HG02885 (cell line): ENCODE measurements at regions not wholly inside any gene's neighbourhood (a gene's known extent, or its start where the extent isn't known, plus 50 kb on each side); places are given as distances from the start of the nearest gene placed in this dataset.

Experiments used
- ATAC-seq: cut with Tn5 transposase; IDR thresholded peaks from one replicate; pipeline ENCODE4 v1.9.1; 2021; ENCODE audit warnings: mild to moderate bottlenecking; ENCODE audit not compliant: unreplicated experiment, poor library complexity

DNA sequence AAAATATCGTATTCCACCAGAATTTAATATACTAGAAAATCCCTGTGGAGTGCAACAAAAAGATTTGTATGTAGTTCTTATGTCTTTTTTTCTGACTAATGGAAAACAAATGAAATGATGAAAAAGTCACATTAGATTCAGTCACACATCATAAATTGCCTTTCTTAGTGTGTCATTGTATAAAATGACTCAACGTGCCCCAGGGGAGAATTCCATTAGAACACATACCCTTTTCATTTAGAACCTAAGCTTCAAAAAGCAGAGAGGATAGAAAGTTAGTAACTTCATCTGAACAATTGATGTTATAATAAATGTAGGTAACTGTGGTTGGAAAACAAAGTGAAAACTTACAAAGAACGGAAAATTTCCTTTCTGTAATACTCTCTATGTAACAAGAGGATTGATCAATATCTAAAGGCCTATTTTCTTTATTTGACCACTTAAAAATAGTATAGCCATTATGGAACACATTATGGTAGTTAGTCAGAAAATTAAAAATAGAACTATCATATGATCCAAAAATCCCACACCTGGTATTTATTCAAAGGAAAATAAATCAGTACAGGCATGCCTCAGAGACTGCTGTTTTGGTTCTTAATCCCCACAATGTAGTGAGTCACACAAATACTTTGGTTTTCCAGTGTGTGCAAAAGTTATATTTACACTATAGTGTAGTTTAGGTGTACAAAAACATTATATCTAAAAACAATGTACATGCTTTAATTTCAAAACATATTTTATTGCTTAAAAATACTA is 1016.1 kb downstream of the KCNT2 start:
- ATAC-seq, result no peak

DNA sequence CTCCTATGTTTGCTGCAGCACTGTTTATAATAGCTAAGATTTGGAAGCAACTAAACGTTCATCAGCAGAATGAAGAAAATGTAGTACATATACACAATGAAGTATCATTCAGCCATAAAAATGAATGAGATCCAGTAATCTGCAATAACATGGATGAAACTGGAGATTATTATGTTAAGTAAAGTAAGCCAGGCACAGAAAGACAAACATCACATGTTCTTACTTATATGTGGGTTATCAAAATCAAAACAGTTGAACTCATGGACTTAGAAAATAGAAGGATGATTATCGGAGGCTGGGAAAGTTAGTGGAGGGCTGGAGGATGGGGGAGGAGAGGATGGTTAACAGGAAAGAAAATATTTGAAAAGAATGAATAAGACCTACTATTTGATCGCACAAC is 1017.6 kb downstream of the KCNT2 start:
- ATAC-seq, result no peak

DNA sequence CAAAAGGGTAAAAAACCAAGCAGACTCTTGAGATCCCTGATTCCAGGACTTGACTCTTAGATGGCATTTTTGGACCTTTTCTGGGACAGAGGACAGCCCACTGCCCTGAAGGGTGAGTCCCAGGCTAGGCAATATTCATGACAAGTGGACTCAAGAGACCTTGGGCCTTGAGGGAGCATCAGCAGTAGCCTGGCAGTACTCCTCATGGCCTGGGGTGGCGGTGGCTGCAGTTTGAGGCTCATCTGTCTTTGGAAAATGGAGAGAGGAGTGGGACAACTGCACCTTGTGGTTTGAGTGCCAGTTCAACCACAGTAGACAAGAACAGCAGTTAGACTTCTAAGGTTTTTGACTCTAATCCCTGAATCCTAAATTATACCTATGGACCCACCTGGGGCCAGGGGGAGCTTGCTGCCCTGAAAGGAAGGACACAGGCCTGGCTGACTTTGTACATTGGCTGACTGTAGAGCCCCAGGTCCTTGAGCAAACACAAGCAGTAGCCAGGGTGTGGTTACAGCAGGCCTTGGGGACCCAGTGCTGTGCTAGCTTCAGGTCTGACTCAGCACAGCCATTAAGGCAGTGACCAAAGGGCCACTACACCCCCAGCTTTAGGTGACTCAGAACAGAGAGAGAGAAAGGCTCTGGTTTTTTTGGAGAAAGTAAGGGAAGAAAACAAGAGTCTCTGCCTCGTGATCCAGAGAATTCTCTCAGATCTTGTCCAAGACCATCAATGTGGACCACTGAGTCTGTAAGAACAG is 1023.2 kb downstream of the KCNT2 start:
- ATAC-seq, result no peak

DNA sequence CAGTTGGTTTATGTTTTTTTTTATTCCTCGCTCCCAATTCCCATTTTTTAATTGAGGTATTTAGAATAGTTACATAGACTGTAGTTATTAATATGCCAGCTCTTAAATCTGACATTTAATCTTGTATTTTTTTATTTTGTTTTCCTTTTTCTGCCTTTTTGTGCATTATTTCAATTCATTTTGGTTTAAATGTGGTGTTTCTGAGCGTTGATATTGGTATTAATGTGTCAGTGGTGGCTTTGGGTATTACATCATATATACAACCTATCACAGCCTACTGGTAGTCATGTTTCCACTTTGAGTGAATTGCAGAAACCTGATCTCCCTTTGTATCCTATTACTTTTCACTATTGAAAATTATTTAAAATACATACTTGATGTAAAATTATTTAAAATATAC is 1027.3 kb downstream of the KCNT2 start:
- ATAC-seq, result no peak

DNA sequence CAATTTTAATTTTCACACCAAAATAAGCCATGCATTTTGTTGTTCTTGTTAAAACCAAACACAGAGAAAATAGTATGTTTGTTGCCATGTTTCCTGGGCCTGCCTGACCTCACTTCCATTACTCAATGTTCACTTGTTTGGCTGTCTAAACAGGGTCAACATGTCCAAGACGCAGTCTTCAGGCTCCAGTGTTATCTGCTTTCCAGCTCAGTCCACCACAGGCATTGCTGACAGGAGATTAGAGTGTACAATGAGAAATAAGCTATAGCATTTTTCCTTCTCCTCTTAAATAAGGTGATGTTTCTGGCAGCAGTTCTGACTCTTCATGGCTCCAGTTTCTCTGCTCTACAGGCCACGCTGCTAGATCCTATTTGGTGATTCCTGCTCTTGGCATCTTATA is 1030.5 kb downstream of the KCNT2 start:
- no peak for ATAC-seq

GRCh38 chr1:195576641-195577040 is 1031.6 kb downstream of the KCNT2 start:
- no peak for ATAC-seq

DNA sequence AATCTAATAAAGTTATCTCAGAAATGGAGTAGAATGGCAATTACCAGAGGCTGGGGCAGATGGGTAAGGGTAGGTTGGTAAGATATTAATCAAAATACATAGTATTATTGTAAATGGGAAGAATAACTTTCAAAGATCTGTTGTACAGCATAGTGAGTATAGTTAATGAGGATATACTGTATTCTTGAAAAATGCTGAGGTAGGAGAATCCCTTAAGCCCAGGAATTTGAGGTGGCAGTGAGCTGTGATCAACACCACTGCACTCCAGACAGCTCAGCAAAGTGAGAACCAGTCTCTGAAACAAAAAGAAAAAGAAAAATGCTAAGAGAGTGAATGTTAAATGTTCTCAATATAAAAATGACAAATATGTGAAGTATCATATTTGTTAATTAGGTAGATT is 1033.7 kb downstream of the KCNT2 start:
- no peak for ATAC-seq

GRCh38 chr1:195569934-195570333 is 1038.3 kb downstream of the KCNT2 start:
- no peak for ATAC-seq

DNA sequence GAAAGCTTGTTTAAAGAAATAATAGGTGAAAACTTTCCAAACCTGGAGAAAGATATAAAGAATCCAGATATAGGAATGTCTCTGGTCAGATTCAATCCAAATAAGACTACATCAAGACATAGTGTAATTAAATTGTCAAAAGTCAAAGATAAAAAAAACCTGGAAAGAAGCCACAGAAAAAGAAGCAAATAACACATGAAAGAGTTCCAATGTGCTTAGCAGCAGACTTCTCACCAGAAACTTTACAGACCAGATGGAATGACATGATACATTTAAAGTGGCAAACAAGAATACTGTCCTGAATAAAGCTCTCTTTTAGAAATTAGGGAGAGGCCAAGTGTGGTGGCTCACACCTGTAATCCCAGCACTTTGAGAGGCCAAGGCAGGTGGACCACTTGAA is 1039.9 kb downstream of the KCNT2 start:
- no peak for ATAC-seq

DNA sequence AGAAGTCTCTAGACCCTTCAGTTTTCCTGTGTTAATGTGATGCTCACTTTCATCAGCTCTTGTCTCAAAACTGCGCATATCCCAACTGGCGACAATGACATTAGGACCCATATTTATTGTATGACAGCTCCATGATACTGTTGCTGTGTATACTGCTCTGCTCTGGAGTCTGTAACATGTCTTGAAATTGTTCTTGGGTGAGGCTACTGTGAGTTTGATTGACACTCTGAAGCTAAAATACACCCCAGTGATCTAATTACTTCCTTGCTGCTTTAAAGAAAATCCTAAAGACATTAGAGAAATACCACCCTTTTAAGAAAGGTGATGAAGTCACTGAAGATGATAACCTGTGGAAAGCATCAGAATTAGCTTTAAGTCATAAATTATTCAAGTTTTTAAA is 1046.2 kb downstream of the KCNT2 start:
- no peak for ATAC-seq

GRCh38 chr1:195550071-195550862 is 1058.0 kb downstream of the KCNT2 start:
- no peak for ATAC-seq

DNA sequence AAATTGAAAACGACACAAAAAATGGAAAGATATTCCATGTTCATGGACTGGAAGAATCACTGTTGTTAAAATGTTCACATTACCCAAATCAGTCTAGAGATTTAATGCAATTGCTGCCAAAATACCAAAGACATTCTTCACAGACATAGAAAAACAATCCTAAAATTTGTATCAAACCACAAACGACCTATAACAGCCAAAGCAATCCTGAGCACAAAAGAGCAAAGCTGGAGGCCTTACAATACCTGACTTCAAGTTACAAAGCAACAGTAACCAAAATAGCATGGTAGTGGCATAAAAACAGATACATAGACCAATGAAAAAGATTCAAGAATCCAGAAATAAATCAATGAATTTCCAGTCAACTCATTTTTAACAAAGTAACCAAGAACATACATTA is 1077.3 kb downstream of the KCNT2 start:
- ATAC-seq, result no peak

DNA sequence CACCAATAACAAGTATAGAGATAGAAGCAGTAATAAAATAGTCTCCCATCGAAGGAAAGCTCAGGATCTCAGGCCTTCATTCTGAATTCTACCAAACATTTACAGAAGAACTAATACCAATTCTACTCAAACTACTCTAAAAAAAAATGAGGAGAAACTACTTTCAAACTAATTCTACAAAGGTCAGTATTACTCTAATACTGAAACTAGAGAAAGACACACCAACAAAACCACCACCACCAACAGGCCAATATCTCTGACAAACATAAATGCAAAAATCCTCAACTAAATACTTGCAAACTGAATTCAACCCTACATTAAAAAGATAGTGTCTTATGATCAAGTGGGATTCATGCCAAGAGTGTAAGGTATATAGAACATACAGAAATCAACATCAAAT is 1078.4 kb downstream of the KCNT2 start:
- ATAC-seq, result no peak

- ATAC-seq, result no peak
Observed at GRCh38 chr1:195520757-195521156, 1087.5 kb downstream of the KCNT2 start.

- no peak for ATAC-seq
Observed at GRCh38 chr1:195516036-195516435, 1092.2 kb downstream of the KCNT2 start.

DNA sequence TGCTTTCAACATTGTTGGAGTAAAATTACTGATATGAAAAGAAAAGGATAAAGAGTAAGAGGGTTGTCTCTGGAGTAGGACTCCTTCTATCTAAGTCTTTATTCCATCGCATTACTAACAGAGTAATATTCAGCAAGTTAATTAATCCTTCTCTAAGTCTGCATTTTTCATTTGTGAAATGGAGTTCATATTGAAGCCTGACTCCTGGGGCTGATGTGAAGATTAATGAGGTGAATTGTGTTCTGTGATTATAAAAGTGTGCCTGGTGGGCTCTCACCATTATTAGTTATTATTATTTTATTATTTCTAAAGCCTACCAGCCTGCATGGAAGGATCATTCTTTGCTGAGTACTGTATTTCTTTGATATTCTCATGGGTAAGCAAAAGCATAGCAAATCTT is 1096.7 kb downstream of the KCNT2 start:
- no peak for ATAC-seq

DNA sequence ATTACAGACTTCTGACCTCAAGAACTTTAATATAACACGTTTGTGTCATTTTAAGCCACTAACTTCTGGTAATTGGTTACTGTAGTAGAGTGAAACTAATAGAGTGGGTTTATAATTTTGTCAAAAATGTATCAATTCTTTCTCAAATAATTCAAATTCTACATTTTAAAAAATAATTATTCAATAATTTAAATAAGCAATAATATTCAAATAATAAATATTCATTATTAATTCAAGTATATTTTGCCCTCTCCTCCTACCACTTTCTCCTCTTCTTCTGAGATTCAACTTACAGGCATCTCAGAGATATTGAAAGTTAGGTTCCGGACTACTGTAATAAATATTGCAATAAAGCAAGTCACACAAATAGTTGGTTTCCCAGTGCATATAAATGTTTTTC is 1107.1 kb downstream of the KCNT2 start:
- no peak for ATAC-seq

GRCh38 chr1:195495720-195496635 is 1112.3 kb downstream of the KCNT2 start:
- no peak for ATAC-seq

DNA sequence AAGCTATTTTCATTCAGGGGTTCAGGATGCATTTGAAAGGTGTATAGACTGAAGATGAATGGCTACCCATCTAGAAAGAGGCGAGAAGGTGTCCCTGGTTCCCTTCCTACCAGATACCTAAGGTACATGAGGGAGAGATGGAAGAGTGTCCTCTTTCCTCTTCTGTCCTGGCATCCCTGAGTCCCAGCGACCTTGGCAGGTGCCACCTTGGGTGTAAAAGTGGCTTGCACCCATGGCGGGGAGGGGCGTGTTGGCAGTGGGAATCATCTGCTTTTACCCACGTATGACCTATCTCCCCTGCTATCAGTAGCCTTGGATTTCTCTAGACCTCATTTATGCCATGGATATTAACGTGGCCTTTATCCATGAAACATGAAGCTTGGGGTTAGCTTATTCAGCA is 1126.1 kb downstream of the KCNT2 start:
- no peak for ATAC-seq

DNA sequence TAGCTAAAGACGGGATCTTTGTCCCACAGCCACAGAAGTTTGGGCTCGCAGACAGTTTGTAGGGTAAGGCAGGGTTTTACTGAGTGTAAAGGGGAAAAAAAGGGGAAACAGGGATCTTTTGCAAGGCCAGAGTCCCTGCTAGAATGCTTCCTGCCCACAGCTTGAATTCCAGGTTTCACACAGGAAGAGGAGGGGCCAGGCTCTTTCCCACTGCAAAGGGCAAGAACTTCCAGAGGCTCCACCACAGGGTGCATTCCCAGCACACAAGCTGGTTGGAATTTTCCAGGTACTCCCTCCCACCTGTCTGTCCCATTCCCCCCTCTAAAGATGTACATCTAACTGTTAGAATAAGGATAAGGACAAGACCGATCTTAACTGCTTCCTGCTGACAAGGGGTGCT is 1126.9 kb downstream of the KCNT2 start:
- ATAC-seq, result no peak
